Epithelial cell of esophagus (primary cell): ENCODE measurements at regions not wholly inside any gene's neighbourhood (a gene's known extent, or its start where the extent isn't known, plus 50 kb on each side); places are given as distances from the start of the nearest gene placed in this dataset.
A peak's percentile ranks its signal among the peaks of the same experiment; 100 is the strongest.

ENCODE experiments used
- DNase-seq: peaks from one replicate; pipeline ENCODE4 v3.0.0; 2010; ENCODE audit warnings: low read depth
- H3K4me3 ChIP-seq: 2 replicates; pipeline ENCODE4 v1.5.1; 2011; ENCODE audit warnings: mild to moderate bottlenecking, low read length, control low read depth
- TF ChIP-seq, protein P1 (sequence below): IDR thresholded peaks from 2 replicates; pipeline ENCODE4 v1.5.1; 2011; ENCODE audit warnings: low read depth, mild to moderate bottlenecking, low read length, control low read depth, inconsistent platforms; ENCODE audit not compliant: insufficient read depth; ENCODE audit errors: missing control alignments

- no peak for DNase-seq
- no peak overlapping the region for H3K4me3 ChIP-seq
- TF ChIP-seq, protein P1, sequence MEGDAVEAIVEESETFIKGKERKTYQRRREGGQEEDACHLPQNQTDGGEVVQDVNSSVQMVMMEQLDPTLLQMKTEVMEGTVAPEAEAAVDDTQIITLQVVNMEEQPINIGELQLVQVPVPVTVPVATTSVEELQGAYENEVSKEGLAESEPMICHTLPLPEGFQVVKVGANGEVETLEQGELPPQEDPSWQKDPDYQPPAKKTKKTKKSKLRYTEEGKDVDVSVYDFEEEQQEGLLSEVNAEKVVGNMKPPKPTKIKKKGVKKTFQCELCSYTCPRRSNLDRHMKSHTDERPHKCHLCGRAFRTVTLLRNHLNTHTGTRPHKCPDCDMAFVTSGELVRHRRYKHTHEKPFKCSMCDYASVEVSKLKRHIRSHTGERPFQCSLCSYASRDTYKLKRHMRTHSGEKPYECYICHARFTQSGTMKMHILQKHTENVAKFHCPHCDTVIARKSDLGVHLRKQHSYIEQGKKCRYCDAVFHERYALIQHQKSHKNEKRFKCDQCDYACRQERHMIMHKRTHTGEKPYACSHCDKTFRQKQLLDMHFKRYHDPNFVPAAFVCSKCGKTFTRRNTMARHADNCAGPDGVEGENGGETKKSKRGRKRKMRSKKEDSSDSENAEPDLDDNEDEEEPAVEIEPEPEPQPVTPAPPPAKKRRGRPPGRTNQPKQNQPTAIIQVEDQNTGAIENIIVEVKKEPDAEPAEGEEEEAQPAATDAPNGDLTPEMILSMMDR = no peak
These were observed 257.3 kb downstream of the HAO1 start for GRCh38 chr20:7682916-7683315.

DNA sequence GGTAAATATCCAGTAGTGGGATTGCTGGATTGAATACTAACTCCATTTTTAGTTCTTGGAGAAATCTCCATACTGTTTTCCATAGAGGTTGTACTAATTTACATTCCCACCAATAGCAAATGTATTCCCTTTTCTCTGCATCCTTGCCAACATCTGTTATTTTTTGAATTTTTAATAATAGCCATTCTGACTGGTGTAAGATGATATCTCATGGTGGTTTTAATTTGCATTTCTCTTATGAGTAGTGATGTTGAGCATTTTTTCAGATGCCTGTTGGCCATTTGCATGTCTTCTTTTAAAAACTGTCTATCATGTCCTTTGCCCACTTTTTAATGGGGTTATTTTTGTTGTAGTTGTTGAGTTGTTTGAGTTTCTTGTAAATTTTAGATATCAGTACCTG, 253.2 kb downstream of the HAO1 start:
- DNase-seq = no peak
- TF ChIP-seq, protein P1 = no peak
- H3K4me3 ChIP-seq = no peak overlapping the region

DNA sequence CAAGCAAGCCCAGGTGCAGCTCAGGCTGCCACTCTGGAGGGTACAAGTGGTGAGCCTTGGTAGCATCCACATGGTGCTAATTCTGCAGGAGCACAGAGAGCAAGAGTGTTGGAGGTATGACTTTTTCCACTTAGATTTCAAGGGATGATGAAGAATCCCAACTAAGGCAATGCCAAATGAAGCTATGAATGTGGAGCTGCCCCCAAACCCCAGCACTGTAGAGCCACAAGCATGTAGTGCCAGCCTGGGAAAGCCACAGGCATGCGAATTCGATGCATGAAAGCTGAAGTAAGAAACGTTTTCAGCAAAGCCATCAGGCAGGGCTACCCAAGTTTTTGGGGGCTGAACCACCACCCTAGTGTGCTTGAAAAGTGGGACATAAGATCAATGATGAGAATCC, 251.1 kb downstream of the HAO1 start:
- DNase-seq = no peak
- no peak overlapping the region for H3K4me3 ChIP-seq
- TF ChIP-seq, protein P1 = no peak

DNA sequence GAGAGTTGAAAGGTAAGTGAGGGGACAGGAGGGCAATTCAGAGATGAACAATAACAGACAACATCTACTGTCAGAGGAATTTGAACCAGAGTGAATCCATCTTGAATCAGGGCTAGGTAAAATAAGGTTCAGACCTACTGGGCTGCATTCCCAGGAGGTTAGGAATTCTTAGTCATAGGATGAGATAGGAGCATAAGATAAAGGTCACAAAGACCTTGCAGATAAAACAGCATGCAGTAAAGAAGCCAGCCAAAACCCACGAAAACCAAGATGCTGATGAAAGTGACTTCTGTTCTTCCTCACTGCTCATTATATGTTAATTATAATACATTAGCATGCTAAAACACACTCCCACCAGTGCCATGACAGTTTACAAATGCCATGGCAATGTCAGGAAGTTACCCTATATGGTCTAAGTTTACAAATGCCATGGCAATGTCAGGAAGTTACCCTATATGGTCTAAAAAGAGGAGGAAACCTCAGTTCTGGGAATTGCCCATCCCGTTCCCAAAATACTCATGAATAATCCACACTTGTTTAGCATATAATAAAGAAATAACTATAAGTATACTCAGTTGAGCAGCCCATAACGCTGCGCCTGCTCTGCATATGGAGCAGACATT, 248.5 kb downstream of the HAO1 start:
- TF ChIP-seq, protein P1 = no peak
- peak; percentile 14 for DNase-seq
- no peak overlapping the region for H3K4me3 ChIP-seq

GRCh38 chr20:7692478-7692877, 247.8 kb downstream of the HAO1 start:
- TF ChIP-seq, protein P1 = no peak
- no peak for DNase-seq
- H3K4me3 ChIP-seq = no peak overlapping the region

DNA sequence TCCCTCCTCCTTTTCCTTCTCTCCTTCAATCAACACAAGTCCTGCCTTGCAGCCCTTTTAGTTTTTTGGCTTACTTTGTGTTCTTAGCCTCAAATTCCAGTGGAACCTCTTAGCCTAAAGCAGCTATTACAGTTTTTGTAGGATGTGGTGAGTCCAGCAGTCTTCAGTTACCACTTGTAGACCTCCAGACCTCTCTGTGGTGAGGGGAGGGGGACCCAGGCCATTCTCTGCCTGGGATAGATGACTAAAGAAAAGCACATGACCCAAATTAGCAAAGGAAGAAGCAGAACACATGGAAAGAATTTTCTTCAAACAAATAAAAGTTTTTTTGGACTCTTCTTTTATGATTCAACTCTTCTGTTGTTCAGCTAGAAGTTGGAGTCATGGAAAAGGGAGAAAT, 246.5 kb downstream of the HAO1 start:
- no peak for DNase-seq
- H3K4me3 ChIP-seq = no peak overlapping the region
- TF ChIP-seq, protein P1 = no peak

DNA sequence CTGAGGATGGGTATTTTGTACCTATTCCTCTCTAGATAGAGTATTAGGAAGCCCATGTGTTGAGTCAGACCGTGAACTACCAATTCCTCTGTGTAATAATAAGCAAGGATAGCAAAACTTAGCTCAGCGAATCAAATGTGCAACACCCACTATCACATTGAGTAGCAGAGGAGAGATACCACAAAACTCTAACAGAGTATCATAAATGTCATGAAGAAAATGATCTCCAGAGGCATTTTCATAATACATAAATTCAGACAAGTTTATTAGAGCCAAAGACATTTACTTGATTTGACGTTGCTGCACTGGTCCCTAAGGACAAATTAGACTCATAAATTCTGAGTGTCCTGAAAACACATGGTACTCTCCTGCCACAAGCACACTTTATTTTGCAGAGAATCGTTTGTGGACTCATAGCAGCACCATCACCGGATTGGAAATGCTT, 245.2 kb downstream of the HAO1 start:
- H3K4me3 ChIP-seq = no peak overlapping the region
- TF ChIP-seq, protein P1 = no peak
- no peak for DNase-seq
